K562 (cell line): ENCODE measurements at regions not wholly inside any gene's neighbourhood (a gene's known extent, or its start where the extent isn't known, plus 50 kb on each side); places are given as distances from the start of the nearest gene placed in this dataset.

ENCODE experiments used
- ATAC-seq: fragments of 200-7000 bp; cut with Tn5 transposase; 3 replicates; pipeline ENCODE4 v1.9.1; 2020; ENCODE audit warnings: moderate library complexity
- BruUV-seq: library from RNA; stranded (reverse); fragments of 400-500 nt; replicated peaks from 2 replicates; lab custom pipeline; 2021; lab: Mats Ljungman, UMichigan
- CTCF ChIA-PET: fragments of 300-600 bp; formaldehyde crosslinking; extraction: SDS; loops from one replicate; lab custom pipeline; 2021; ENCODE audit warnings: low intra/inter-chr PET ratio; lab: Yijun Ruan, JAX
- POLR2A ChIA-PET: fragments of 300-600, 350-650 bp; sonication (Branson Sonifier 250); formaldehyde crosslinking; extraction: SDS; loops from one replicate; lab custom pipeline; 2021; ENCODE audit warnings: antibody characterized with exemption, inconsistent platforms; lab: Yijun Ruan, JAX
- DNase-seq, 4 experiments: peaks; one replicate each; pipeline versions ENCODE4 v3.0.0 to v3.0.0-alpha.2; 2011 to 2018; ENCODE audit warnings: low spot score in 3 of 4, mixed read lengths in 3 of 4; ENCODE audit errors: extremely low read depth in 1 of 4
- FAIRE-seq: peaks from 2 replicates; lab custom pipeline; 2011; peaks lifted over from hg19 to GRCh38; lab: Jason Lieb, UNC
- H2AFZ ChIP-seq: 2 replicates; pipeline ENCODE4 v1.6.0; 2011; ENCODE audit warnings: low read depth, low read length, control low read depth, inconsistent platforms
- H3K27ac ChIP-seq: fragments of 200-600 bp; 3 replicates; pipeline ENCODE4 v1.8.0; 2011; ENCODE audit warnings: low read depth, mild to moderate bottlenecking, control low read depth, inconsistent platforms, low read length, moderate library complexity, mixed read lengths; ENCODE audit errors: extremely low read depth
- H3K27me3 ChIP-seq, 2 experiments: fragments of 300-600 bp in 1 of 2; 2 replicates in 1 of 2; 3 replicates in 1 of 2; pipeline versions ENCODE4 v1.6.0 to v1.8.0; 2011; ENCODE audit warnings: inconsistent platforms in 2 of 2, low read length in 2 of 2, mild to moderate bottlenecking in 1 of 2, mixed read lengths in 1 of 2, moderate library complexity in 1 of 2; ENCODE audit not compliant: control insufficient read depth in 2 of 2, insufficient read depth in 2 of 2
- H3K36me3 ChIP-seq: fragments of 300-600 bp; 3 replicates; pipeline ENCODE4 v1.8.0; 2011; ENCODE audit warnings: mild to moderate bottlenecking, low read length, inconsistent platforms; ENCODE audit not compliant: control insufficient read depth, insufficient read depth
- H3K4me1 ChIP-seq, 2 experiments: fragments of 200-600 bp in 1 of 2; replicated peaks in 1 of 2; 2 replicates in 1 of 2; 3 replicates in 1 of 2; pipeline versions ENCODE4 v1.5.1 to v1.8.0; 2011; ENCODE audit warnings: inconsistent platforms in 2 of 2, low read length in 2 of 2, mild to moderate bottlenecking in 1 of 2, mixed read lengths in 1 of 2, moderate library complexity in 1 of 2; ENCODE audit not compliant: control insufficient read depth in 2 of 2, insufficient read depth in 2 of 2
- H3K4me2 ChIP-seq: 2 replicates; pipeline ENCODE4 v1.6.1; 2011; ENCODE audit warnings: low read length, control low read depth, inconsistent platforms, mixed read lengths; ENCODE audit not compliant: insufficient read depth
- H3K4me3 ChIP-seq: fragments of 200-600 bp; sonication (generic), shearing (Covaris generic); 2 replicates; pipeline ENCODE4 v1.5.1; 2016; ENCODE audit warnings: control low read depth, inconsistent platforms
- H3K79me2 ChIP-seq: fragments of 200-600 bp; 3 replicates; pipeline ENCODE4 v1.8.0; 2011; ENCODE audit warnings: low read length, inconsistent platforms; ENCODE audit not compliant: control insufficient read depth, insufficient read depth
- H3K9ac ChIP-seq, 2 experiments: 2 replicates each; pipeline versions ENCODE4 v1.6.0 to v1.6.1; 2011; ENCODE audit warnings: low read depth in 2 of 2, low read length in 2 of 2, control low read depth in 1 of 2, inconsistent platforms in 1 of 2, mild to moderate bottlenecking in 1 of 2, mixed read lengths in 1 of 2; ENCODE audit not compliant: insufficient read depth in 1 of 2
- H3K9me1 ChIP-seq: one replicate; pipeline ENCODE4 v1.6.0; 2011; ENCODE audit warnings: inconsistent platforms, mild to moderate bottlenecking, low read length, moderate library complexity; ENCODE audit not compliant: control insufficient read depth, insufficient read depth
- H3K9me3 ChIP-seq: replicated peaks from 2 replicates; pipeline ENCODE4 v1.5.1; 2011; ENCODE audit warnings: low read depth, low read length, inconsistent platforms; ENCODE audit not compliant: control insufficient read depth, insufficient read depth
- H4K20me1 ChIP-seq: replicated peaks from 2 replicates; pipeline ENCODE4 v1.6.1; 2011; ENCODE audit warnings: low read length, inconsistent platforms, mixed read lengths; ENCODE audit not compliant: control insufficient read depth, insufficient read depth
- CCAR2 ChIP-seq: fragments of 200-400 bp; formaldehyde crosslinking; IDR thresholded peaks from 2 replicates; pipeline ENCODE4 v1.6.1; 2017; ENCODE audit warnings: mild to moderate bottlenecking, low read depth, low read length
- FOXK1 ChIP-seq: sonication (generic); formaldehyde crosslinking; IDR thresholded peaks from 2 replicates; pipeline ENCODE4 v1.8.0; 2022; ENCODE audit warnings: missing genetic modification reagents, mild to moderate bottlenecking, borderline replicate concordance
- HDAC2 ChIP-seq: fragments of 450-650 bp; IDR thresholded peaks from 2 replicates; pipeline ENCODE4 v1.6.1; 2016; ENCODE audit warnings: mild to moderate bottlenecking
- OTX1 ChIP-seq: fragments of 450-650 bp; formaldehyde crosslinking; IDR thresholded peaks from 2 replicates; pipeline ENCODE4 v1.4.0; 2022; ENCODE audit warnings: mild to moderate bottlenecking
- RBM14 ChIP-seq: fragments of 200-400 bp; formaldehyde crosslinking; IDR thresholded peaks from 2 replicates; pipeline ENCODE4 v1.6.1; 2018; ENCODE audit warnings: low read depth, mild to moderate bottlenecking, low read length, moderate library complexity, borderline replicate concordance; ENCODE audit not compliant: insufficient read depth
- ZNF12 ChIP-seq: sonication (generic); formaldehyde crosslinking; IDR thresholded peaks from 2 replicates; pipeline ENCODE4 v1.4.0; 2020; ENCODE audit warnings: mild to moderate bottlenecking, missing genetic modification reagents
- WGBS: fragments of 100-300 bp; shearing (Covaris generic); methylation state at CpG from one replicate; pipeline ENCODE4 v1.1.6; 2016; ENCODE audit warnings: low coverage, mixed read lengths; ENCODE audit not compliant: insufficient coverage; ENCODE audit errors: missing lambda C conversion rate; 5-methylcytosine and 5-hydroxymethylcytosine counted together
- in situ Hi-C: fragments of 300-500 bp; cut with MboI; formaldehyde crosslinking; loops from 4 replicates; pipeline ENCODE4 v1.15.0; 2018; ENCODE audit warnings: inconsistent platforms, mixed read lengths
- intact Hi-C: fragments of 100-400 bp; cut with micrococcal nuclease; formaldehyde crosslinking; loops from 2 replicates; pipeline ENCODE4 v1.14.2; 2022
- TF ChIP-seq, protein P1 (sequence below): fragments of 450-650 bp; formaldehyde crosslinking; IDR thresholded peaks from 2 replicates; pipeline ENCODE4 v1.4.0; 2020; ENCODE audit warnings: mild to moderate bottlenecking, moderate library complexity

DNA sequence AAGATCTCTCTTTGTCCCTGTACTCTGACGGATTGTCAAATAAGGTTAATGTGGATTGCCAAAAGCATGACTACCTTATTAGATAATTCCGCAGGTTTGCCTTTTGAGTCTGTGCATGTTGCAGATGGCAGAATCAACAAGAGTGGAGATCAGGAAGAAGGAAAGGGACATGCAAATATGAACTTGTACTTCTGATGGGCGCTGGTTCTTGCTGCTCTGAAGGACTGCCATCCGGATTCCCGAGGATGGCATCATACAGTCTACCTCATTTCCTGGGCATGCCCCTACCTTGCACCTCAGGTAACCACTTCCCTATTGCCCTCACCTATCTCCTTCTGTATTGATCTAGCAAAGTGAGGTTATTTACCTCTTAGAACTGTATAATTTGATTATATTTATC, 504.2 kb downstream of the ACTL7B start:
- Histone ChIP-seq H2AFZ (no peak overlapping the region), H3K9me3 (no peaks in the 10 kb centered on the region)
- TF ChIP-seq HDAC2 (no peak), OTX1 (CRISPR knock-in tag) (no peak), ZNF12 (no peak), RBM14 (no peak), CCAR2 (no peak), FOXK1 (CRISPR knock-in tag) (no peak)
- TF ChIP-seq, protein P1, sequence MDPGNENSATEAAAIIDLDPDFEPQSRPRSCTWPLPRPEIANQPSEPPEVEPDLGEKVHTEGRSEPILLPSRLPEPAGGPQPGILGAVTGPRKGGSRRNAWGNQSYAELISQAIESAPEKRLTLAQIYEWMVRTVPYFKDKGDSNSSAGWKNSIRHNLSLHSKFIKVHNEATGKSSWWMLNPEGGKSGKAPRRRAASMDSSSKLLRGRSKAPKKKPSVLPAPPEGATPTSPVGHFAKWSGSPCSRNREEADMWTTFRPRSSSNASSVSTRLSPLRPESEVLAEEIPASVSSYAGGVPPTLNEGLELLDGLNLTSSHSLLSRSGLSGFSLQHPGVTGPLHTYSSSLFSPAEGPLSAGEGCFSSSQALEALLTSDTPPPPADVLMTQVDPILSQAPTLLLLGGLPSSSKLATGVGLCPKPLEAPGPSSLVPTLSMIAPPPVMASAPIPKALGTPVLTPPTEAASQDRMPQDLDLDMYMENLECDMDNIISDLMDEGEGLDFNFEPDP (CRISPR knock-in tag), result no peak
- TF ChIP-seq, all 486 proteins: peak for 0
- in situ Hi-C loops, result no loop called here
- intact Hi-C loops, result no loop called here
- DNase-seq, result no peak
- H3K4me3 ChIP-seq, result no peak overlapping the region
- H3K27ac ChIP-seq, result no peak overlapping the region
- 2% methylated on average over 5 of the region's 5 CpGs for WGBS
- H3K9me1 ChIP-seq, result no peaks in the 10 kb centered on the region
- no peak for ATAC-seq
- CTCF ChIA-PET, result no interaction called here
- H3K79me2 ChIP-seq, result no peaks in the 10 kb centered on the region
- H3K36me3 ChIP-seq, result no peaks in the 10 kb centered on the region
- no peaks in the 10 kb centered on the region for H3K27me3 ChIP-seq
- H3K4me2 ChIP-seq, result no peak overlapping the region
- POLR2A ChIA-PET, result no interaction called here
- no peak for FAIRE-seq
- no peaks in the 10 kb centered on the region for H3K4me1 ChIP-seq
- no peak overlapping the region for H3K9ac ChIP-seq
- no TSS peak for BruUV-seq
- H4K20me1 ChIP-seq, result no peaks in the 10 kb centered on the region
